ENCODE measurements at regions not wholly inside any gene's neighbourhood (a gene's known extent, or its start where the extent isn't known, plus 50 kb on each side); places are given as distances from the start of the nearest gene placed in this dataset.

GRCh38 chrX:66328950-66329596 is 165.0 kb downstream of the HEPH start:
- no peak overlapping the region for H3K4me3 Mint-ChIP-seq
- no peaks in the 10 kb centered on the region for H3K4me1 Mint-ChIP-seq
- H3K27me3 Mint-ChIP-seq, result no peaks in the 10 kb centered on the region
- no peak overlapping the region for H3K27ac Mint-ChIP-seq
- ATAC-seq (no peak), DNase-seq (no peak)
- no peaks in the 10 kb centered on the region for H3K9me3 Mint-ChIP-seq

GRCh38 chrX:66360894-66361293 is 196.8 kb downstream of the HEPH start:
- Mint-ChIP-seq H3K27ac (no peak overlapping the region), H3K4me3 (no peak overlapping the region), H3K9me3 (no peaks in the 10 kb centered on the region), H3K4me1 (no peaks in the 10 kb centered on the region), H3K27me3 (no peaks in the 10 kb centered on the region)
- ATAC-seq, result no peak
- no peak for DNase-seq

GRCh38 chrX:66384722-66385121 is 220.7 kb downstream of the HEPH start:
- no peaks in the 10 kb centered on the region for H3K27me3 Mint-ChIP-seq
- H3K27ac Mint-ChIP-seq, result no peak overlapping the region
- H3K4me3 Mint-ChIP-seq, result no peak overlapping the region
- no peak for ATAC-seq
- H3K4me1 Mint-ChIP-seq, result no peaks in the 10 kb centered on the region
- H3K9me3 Mint-ChIP-seq, result no peaks in the 10 kb centered on the region
- DNase-seq, result no peak

GRCh38 chrX:66399273-66399672 is 235.2 kb downstream of the HEPH start:
- ATAC-seq, result no peak
- H3K4me1 Mint-ChIP-seq, result no peaks in the 10 kb centered on the region
- DNase-seq, result no peak
- no peak overlapping the region for H3K27ac Mint-ChIP-seq
- H3K9me3 Mint-ChIP-seq, result peaks cover 0 to 9% of the 10 kb centered on the region in 2 donors
- H3K4me3 Mint-ChIP-seq, result no peak overlapping the region
- no peaks in the 10 kb centered on the region for H3K27me3 Mint-ChIP-seq

GRCh38 chrX:66402165-66402564 is 236.7 kb downstream of the EDA2R start:
- DNase-seq, result no peak
- no peak for ATAC-seq
- Mint-ChIP-seq H3K9me3 (no peaks in the 10 kb centered on the region), H3K27me3 (no peaks in the 10 kb centered on the region), H3K4me1 (no peaks in the 10 kb centered on the region), H3K27ac (no peak overlapping the region), H3K4me3 (no peak overlapping the region)

GRCh38 chrX:66408507-66408906 is 230.4 kb downstream of the EDA2R start:
- ATAC-seq, result peak; percentile 54
- no peak for DNase-seq
- Mint-ChIP-seq H3K27me3 (no peaks in the 10 kb centered on the region), H3K4me1 (no peaks in the 10 kb centered on the region), H3K27ac (peak overlapping the region in 1 of 2 donors; percentile 46), H3K9me3 (no peaks in the 10 kb centered on the region), H3K4me3 (no peak overlapping the region)

GRCh38 chrX:66410806-66411205 is 228.1 kb downstream of the EDA2R start:
- no peak overlapping the region for H3K4me3 Mint-ChIP-seq
- H3K27ac Mint-ChIP-seq, result no peak overlapping the region
- ATAC-seq, result no peak
- no peaks in the 10 kb centered on the region for H3K4me1 Mint-ChIP-seq
- H3K9me3 Mint-ChIP-seq, result no peaks in the 10 kb centered on the region
- H3K27me3 Mint-ChIP-seq, result no peaks in the 10 kb centered on the region
- no peak for DNase-seq

Measured in stimulated activated naive CD8-positive, alpha-beta T cell treated with anti-CD3 and anti-CD28 coated beads, Interleukin-15, amount 100 ng/mL, for 72 hours (primary cell).